Activated CD4-positive, alpha-beta T cell treated with anti-CD3 and anti-CD28 coated beads, Interleukin-2, amount 10 ng/mL, durations not matched to agents 24 days and 14 days (primary cell): ENCODE measurements at regions not wholly inside any gene's neighbourhood (a gene's known extent, or its start where the extent isn't known, plus 50 kb on each side); places are given as distances from the start of the nearest gene placed in this dataset.
"Not testable (repeated sequence)": the region's sequence is repeated elsewhere in the genome, so short reads cannot be mapped to it uniquely, and the experiment has no call there.

Experiments
- DNase-seq: peaks from one replicate; pipeline ENCODE4 v3.0.0; 2022
- H3K27ac Mint-ChIP-seq: one replicate; pipeline ENCODE4 v1.8.0; 2022; ENCODE audit warnings: mild to moderate bottlenecking, mixed read lengths
- H3K27me3 Mint-ChIP-seq: one replicate; pipeline ENCODE4 v1.8.0; 2022; ENCODE audit warnings: mixed read lengths
- H3K36me3 Mint-ChIP-seq: one replicate; pipeline ENCODE4 v1.8.0; 2022; ENCODE audit warnings: low read depth, mild to moderate bottlenecking, mixed read lengths
- H3K4me1 Mint-ChIP-seq: one replicate; pipeline ENCODE4 v1.8.0; 2021; ENCODE audit warnings: mixed read lengths
- H3K4me3 Mint-ChIP-seq: one replicate; pipeline ENCODE4 v1.8.0; 2022; ENCODE audit warnings: mild to moderate bottlenecking, moderate library complexity, mixed read lengths
- H3K9me3 Mint-ChIP-seq: one replicate; pipeline ENCODE4 v1.8.0; 2021; ENCODE audit warnings: mixed read lengths
- intact Hi-C: fragments of 100-400 bp; cut with micrococcal nuclease; formaldehyde crosslinking; loops from one replicate; pipeline ENCODE4 v1.15.1; 2023

DNA sequence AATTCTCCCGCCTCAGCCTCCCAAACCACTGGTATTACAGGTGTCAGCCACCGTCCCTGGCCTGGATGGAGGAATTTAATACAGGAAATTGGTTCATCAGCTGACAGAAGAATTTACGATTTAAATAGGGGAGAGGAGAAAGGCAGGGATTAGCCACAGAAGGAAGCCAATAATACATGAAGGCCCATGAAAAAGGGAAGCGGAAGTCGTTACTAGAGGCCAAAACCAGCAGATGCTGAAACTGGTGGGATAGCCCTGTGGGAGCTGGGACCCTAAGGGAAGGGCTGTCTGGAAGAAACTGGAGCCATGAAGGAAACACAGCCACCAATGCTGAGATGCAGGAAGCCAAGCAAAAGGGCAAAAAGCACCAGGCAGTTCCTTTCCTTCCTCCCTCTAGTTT lies 163.7 kb upstream of the RMP24 start:
- Mint-ChIP-seq H3K9me3 (peaks cover 4% of the 10 kb centered on the region), H3K27me3 (peaks cover 2% of the 10 kb centered on the region), H3K4me1 (peaks cover 10% of the 10 kb centered on the region), H3K4me3 (no peak overlapping the region), H3K36me3 (no peaks in the 10 kb centered on the region), H3K27ac (no peak overlapping the region)
- no peak for DNase-seq
- intact Hi-C loops, result no loop called here

DNA sequence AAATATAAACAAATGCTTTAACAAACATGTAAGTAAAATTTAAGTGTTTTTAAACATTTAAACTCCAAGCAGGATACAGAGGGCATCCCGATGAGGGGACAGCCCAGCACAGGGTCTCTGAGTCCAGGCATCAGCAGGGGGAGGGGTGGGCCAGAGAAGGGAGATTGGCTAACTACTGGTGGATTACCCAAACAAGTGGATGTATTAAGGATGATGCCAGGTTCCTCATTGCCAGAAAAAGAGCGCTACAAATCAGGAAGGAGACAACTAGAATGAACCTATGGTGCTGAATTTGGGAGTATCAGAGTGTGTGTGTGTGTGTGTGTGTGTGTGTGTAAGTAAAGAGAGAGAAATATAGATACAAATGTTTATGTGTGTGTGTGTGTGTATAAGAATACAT lies 162.0 kb upstream of the RMP24 start:
- H3K36me3 Mint-ChIP-seq, result no peaks in the 10 kb centered on the region

DNA sequence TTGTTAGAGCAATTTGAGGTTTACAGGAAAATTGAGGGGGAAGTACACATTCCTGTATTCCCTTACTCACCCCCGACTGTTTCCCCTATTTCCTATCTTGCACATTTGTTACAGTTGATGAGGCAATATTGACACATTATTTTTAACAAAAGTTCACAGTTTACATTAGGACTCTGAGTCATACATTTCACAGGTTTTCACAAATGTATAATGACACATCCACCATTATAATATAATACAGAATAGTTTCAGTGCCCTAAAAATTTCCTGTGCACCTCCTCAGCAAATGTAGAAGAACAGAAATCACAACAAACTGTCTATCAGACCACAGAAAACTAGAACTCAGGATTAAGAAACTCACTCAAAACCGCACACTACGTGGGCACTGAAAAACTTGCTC lies 160.6 kb upstream of the RMP24 start:
- Mint-ChIP-seq H3K9me3 (peaks cover 4% of the 10 kb centered on the region), H3K27ac (no peak overlapping the region), H3K27me3 (no peaks in the 10 kb centered on the region), H3K36me3 (no peaks in the 10 kb centered on the region), H3K4me1 (peaks cover 10% of the 10 kb centered on the region), H3K4me3 (no peak overlapping the region)
- intact Hi-C loops, result no loop called here
- DNase-seq, result no peak

More for the DNA sequence above, 162.0 kb upstream of the RMP24 start:
- Mint-ChIP-seq H3K27me3 (peaks cover 2% of the 10 kb centered on the region), H3K4me1 (peaks cover 10% of the 10 kb centered on the region), H3K9me3 (peaks cover 4% of the 10 kb centered on the region), H3K27ac (no peak overlapping the region), H3K4me3 (no peak overlapping the region)
- intact Hi-C loops, result no loop called here
- no peak for DNase-seq

DNA sequence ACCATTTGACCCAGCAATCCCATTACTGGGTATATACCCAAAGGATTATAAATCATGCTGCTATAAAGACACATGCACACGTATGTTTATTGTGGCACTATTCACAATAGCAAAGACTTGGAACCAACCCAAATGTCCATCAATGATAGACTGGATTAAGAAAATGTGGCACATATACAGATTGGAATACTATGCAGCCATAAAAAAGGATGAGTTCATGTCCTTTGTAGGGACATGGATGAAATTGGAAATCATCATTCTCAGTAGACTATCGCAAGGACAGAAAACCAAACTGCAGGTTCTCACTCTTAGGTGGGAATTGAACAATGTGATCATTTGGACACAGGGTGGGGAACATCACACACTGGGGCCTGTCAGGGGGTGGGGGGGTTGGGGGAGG lies 157.5 kb upstream of the RMP24 start:
- H3K4me1 Mint-ChIP-seq, H3K27me3 Mint-ChIP-seq, H3K36me3 Mint-ChIP-seq, DNase-seq, H3K4me3 Mint-ChIP-seq, H3K9me3 Mint-ChIP-seq, intact Hi-C loops, H3K27ac Mint-ChIP-seq: not testable (repeated sequence)

DNA sequence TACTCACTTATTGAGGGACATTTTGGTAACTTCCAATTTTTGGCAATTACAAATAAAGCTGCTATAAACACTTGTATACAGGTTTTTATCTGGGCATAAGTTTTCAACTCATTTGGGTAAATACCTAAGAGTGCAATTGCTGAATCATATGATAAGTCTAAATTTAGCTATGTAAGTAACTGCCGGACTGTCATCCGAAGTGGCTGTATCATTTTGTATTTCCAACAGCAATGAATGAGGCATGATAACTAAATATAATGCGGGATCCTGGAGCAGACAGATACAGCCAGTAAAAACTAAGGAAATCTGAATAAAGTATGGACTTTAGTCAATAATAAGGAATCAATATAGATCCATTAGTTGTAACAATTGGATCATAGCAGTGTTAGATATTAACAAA lies 156.5 kb upstream of the RMP24 start:
- Mint-ChIP-seq H3K27ac (no peak overlapping the region), H3K9me3 (peaks cover 4% of the 10 kb centered on the region), H3K36me3 (no peaks in the 10 kb centered on the region), H3K4me3 (no peak overlapping the region), H3K4me1 (no peaks in the 10 kb centered on the region), H3K27me3 (peaks cover 2% of the 10 kb centered on the region)
- intact Hi-C loops, result no loop called here
- DNase-seq, result no peak

DNA sequence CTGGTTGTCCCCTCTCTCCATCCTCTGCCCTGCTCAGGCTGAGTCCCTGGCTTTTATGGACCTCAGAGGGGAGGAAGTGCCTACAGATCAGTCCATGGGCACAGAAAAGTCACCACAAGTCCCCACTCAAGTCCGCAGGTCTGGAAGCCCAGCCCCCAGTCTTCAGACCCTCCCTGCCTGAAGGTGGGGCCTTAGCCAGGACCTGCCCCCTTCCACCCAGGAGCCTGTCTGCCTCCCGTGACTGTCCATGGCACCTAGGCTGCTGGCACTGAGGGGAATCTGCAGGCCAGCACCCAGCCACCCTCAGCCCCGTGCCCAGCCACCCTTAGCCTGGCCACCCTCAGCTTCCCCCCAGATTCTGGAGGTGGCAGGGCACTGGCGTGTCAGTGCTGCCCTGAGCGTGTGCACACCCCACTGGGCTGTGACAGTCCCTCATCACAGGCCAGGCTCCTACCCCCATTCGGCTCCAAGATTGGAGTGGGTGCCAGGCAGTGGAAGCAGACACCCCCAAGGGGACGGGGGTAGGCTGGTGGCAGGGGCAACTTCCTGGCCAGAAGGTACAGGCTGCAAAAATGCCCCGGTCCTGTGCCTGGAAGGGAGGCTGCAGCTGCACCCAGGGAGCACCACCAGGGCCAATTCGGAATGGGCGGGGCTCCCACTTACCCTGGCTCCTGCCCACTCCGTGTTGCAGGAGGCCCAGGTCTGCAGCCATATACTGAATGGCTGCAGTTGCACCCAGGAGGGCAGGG lies 154.7 kb upstream of the RMP24 start:
- Mint-ChIP-seq H3K4me3 (no peak overlapping the region), H3K27ac (no peak overlapping the region), H3K36me3 (no peaks in the 10 kb centered on the region), H3K4me1 (no peaks in the 10 kb centered on the region), H3K27me3 (peaks cover 2% of the 10 kb centered on the region), H3K9me3 (peaks cover 4% of the 10 kb centered on the region)
- intact Hi-C loops, result no loop called here
- DNase-seq, result no peak

DNA sequence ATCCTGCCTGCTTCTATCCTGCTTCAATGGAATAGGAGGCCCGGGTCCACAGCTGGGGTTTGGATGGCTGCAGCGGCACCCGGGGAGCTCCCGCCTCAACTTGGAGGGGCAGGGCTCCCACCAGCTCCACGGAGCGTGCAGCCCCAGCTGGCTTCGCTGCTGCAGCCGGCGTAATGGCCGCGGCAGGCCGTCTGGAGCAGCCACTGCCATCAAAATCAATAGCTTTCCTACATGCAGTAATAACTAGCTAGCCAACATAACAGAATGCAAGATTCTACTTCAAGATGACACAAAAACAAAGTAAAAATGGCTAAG lies 154.2 kb upstream of the RMP24 start:
- Mint-ChIP-seq H3K4me3 (no peak overlapping the region), H3K36me3 (no peaks in the 10 kb centered on the region), H3K4me1 (no peaks in the 10 kb centered on the region), H3K27me3 (peaks cover 2% of the 10 kb centered on the region), H3K9me3 (peaks cover 2% of the 10 kb centered on the region), H3K27ac (no peak overlapping the region)
- DNase-seq, result no peak
- intact Hi-C loops, result no loop called here

DNA sequence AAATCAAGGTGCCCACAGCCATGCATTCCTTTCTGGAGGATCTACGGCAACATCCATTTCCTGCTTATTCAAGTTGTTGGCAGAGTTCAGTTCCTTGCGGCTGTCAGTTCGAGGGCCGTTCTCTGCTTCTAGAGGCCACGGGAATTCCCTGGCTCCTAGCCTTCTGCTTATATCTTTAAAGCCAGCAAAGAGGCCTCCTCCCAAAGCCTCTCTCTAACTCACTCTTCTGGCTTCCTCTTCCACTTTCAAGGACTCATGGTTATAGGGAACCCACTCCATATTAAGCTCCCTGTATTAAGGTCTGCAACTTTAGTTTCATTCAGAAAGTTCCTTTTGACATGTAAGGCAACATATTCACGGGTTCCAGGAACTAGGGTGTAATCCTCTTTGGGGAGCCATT lies 150.1 kb upstream of the RMP24 start:
- no peaks in the 10 kb centered on the region for H3K4me1 Mint-ChIP-seq
- H3K4me3 Mint-ChIP-seq, result no peak overlapping the region
- H3K27me3 Mint-ChIP-seq, result peaks cover 2% of the 10 kb centered on the region
- no peak for DNase-seq
- H3K36me3 Mint-ChIP-seq, result no peaks in the 10 kb centered on the region
- intact Hi-C loops, result no loop called here
- H3K9me3 Mint-ChIP-seq, result no peaks in the 10 kb centered on the region
- no peak overlapping the region for H3K27ac Mint-ChIP-seq

DNA sequence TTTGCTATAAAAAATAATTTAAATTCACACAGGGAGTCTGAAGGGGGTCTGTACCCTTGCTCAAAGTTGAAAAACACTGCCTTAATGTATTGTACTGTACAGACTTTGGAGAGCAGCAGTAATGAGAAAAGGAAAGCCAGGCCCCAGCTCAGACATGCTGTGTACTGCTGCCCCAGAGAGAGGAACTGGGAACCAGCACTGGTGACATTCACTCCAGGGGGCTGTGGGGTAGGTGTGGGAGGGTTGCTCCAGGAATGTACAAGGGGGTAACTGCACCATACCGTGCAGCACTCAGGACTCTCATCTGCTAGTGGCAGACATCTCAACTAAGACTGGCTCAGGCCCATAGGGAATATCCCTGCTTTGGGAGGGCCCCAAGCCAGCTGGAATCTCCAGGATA lies 146.0 kb upstream of the RMP24 start:
- no peaks in the 10 kb centered on the region for H3K36me3 Mint-ChIP-seq
- H3K4me1 Mint-ChIP-seq, result peaks cover 3% of the 10 kb centered on the region
- H3K4me3 Mint-ChIP-seq, result no peak overlapping the region
- intact Hi-C loops, result no loop called here
- H3K27ac Mint-ChIP-seq, result no peak overlapping the region
- H3K27me3 Mint-ChIP-seq, result no peaks in the 10 kb centered on the region
- no peaks in the 10 kb centered on the region for H3K9me3 Mint-ChIP-seq
- no peak for DNase-seq

DNA sequence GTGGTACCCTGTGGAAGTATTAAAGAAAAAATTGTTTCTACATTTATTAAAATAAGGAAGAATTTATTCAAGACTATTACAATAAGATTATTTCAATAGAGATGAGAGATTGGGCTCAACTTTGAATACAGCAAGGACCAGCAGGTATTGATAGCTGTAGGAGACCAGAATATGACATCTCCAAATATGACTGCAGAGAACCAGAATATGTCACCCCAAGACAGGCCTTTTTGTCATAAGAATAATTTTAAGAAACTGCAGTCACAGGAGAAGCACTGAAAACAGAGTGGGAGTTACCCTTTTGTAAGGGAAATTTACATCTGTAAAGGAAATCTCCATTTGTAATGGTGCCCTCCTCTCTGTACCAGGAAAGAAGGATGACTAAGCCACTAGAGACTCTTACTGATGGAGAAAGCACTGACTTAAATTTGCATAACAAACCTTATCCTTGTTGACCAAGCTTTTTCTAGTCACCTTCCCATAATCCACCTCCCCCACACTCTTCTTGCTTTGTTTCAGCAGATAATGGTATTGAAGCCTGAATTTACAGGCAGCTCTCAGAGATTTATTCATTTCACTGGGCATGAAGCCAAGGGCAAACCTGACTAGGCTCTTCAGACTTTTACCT lies 145.1 kb upstream of the RMP24 start:
- H3K27me3 Mint-ChIP-seq, result no peaks in the 10 kb centered on the region
- DNase-seq, result no peak
- H3K36me3 Mint-ChIP-seq, result no peaks in the 10 kb centered on the region
- intact Hi-C loops, result no loop called here
- no peak overlapping the region for H3K4me3 Mint-ChIP-seq
- no peaks in the 10 kb centered on the region for H3K9me3 Mint-ChIP-seq
- no peak overlapping the region for H3K27ac Mint-ChIP-seq
- H3K4me1 Mint-ChIP-seq, result peaks cover 3% of the 10 kb centered on the region

DNA sequence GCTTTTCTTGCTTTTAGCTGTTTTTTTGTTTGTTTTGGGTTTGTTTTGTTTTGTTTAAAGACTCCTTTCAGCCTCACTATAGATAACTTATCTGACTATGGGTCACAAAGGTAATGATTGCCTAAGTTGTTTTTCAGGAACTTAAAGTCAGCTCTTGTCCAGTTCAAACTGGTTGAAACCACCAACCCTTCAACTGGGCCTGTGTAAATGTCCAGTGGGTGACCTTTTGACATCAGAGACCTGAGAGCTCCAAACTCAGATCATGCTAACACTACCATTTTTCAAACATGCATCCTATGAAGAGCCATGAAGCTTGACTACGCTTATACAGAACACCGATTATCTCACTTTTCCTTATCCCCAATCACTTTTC lies 144.6 kb upstream of the RMP24 start:
- Mint-ChIP-seq H3K4me1 (peaks cover 3% of the 10 kb centered on the region), H3K27ac (no peak overlapping the region), H3K4me3 (no peak overlapping the region), H3K27me3 (no peaks in the 10 kb centered on the region), H3K9me3 (no peaks in the 10 kb centered on the region), H3K36me3 (no peaks in the 10 kb centered on the region)
- no peak for DNase-seq
- intact Hi-C loops, result no loop called here

DNA sequence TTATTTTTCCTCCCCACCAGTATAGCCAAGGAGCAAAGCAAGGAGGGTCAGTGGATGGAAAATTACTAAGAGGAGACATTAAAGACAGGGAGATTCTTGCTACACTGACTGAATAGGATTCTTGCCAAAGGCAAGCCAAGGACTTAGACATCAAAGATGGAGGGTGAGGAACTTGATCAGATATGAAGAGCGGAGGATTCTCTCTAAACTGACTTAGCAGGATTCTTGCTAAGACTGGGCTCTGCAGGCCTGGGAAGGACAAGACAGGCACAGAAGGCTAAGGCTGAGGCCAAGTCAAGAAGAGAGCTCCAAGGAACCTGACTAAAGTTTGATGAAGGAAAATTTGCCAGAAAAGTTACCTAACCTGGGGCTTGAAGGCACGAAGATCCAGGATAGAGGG lies 143.9 kb upstream of the RMP24 start:
- no peak for DNase-seq
- no peak overlapping the region for H3K27ac Mint-ChIP-seq
- intact Hi-C loops, result no loop called here
- H3K36me3 Mint-ChIP-seq, result no peaks in the 10 kb centered on the region
- no peak overlapping the region for H3K4me3 Mint-ChIP-seq
- H3K9me3 Mint-ChIP-seq, result no peaks in the 10 kb centered on the region
- H3K4me1 Mint-ChIP-seq, result peaks cover 3% of the 10 kb centered on the region
- no peaks in the 10 kb centered on the region for H3K27me3 Mint-ChIP-seq

DNA sequence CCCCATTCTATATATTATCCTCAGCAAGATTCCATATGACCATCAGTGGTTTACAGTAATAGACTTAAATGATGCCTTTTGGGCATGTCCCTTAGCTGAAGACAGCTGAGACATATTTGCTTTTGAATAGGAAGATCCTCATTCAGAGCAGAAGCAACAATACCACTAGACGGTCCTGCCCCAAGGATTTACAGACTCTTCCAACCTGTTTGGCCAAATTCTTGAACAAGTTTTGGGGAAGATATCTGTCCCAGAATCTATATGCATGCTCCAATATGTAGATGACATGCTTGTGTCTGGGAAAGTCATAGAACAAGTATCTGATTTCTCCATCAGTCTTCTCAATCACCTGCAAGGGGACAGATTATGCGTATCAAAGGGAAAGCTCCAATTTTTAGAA lies 137.1 kb upstream of the RMP24 start:
- H3K27me3 Mint-ChIP-seq, result no peaks in the 10 kb centered on the region
- peaks cover 4% of the 10 kb centered on the region for H3K9me3 Mint-ChIP-seq
- no peak for DNase-seq
- H3K4me3 Mint-ChIP-seq, result no peak overlapping the region
- no peaks in the 10 kb centered on the region for H3K4me1 Mint-ChIP-seq
- H3K36me3 Mint-ChIP-seq, result no peaks in the 10 kb centered on the region
- H3K27ac Mint-ChIP-seq, result no peak overlapping the region
- intact Hi-C loops, result no loop called here

DNA sequence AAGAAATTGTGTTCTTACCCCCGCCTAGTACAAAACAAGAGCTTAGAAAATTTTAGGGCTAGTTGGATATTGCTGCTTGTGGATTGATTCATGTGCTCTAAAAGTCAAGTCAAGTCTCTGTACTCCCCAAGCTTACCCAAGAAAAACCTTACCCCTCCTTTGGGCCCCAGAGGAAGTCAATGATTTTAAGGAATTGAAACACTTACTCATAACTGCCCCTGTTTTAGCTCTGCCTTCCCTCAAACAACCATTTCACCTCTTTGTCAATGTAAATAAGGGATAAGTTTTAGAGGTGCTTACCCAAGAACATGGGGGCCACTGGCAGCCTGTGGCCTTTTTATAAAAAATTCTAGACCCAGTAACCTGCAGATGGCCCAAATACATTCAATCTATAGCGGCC lies 136.6 kb upstream of the RMP24 start:
- no peaks in the 10 kb centered on the region for H3K27me3 Mint-ChIP-seq
- no peak overlapping the region for H3K4me3 Mint-ChIP-seq
- H3K4me1 Mint-ChIP-seq, result no peaks in the 10 kb centered on the region
- no peak for DNase-seq
- H3K27ac Mint-ChIP-seq, result no peak overlapping the region
- H3K36me3 Mint-ChIP-seq, result no peaks in the 10 kb centered on the region
- peaks cover 4% of the 10 kb centered on the region for H3K9me3 Mint-ChIP-seq
- intact Hi-C loops, result no loop called here

DNA sequence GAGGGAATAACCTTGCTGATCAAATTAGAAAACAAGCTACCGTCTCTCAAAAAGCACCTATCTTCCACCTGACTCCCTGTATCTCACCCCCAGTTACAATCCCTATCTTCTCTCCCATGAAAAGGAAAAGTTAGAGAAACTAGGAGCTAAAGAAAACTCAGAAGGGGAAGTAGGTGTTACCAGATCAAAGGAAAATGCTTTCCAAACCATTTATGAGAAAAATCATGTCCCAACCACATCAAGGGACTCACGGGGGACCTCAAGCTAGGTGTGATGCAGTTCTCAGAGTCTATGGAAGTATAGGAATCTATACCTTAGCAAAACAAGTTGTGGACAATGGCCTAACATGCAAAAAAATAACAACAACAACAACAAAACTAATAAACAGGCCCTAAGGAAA lies 135.5 kb upstream of the RMP24 start:
- Mint-ChIP-seq H3K4me1 (no peaks in the 10 kb centered on the region), H3K9me3 (peaks cover 4% of the 10 kb centered on the region), H3K4me3 (no peak overlapping the region), H3K36me3 (no peaks in the 10 kb centered on the region), H3K27ac (no peak overlapping the region), H3K27me3 (no peaks in the 10 kb centered on the region)
- no peak for DNase-seq
- intact Hi-C loops, result no loop called here
